ENCODE measurements at regions not wholly inside any gene's neighbourhood (a gene's known extent, or its start where the extent isn't known, plus 50 kb on each side); places are given as distances from the start of the nearest gene placed in this dataset.

- TF ChIP-seq POLR2AphosphoS5 (IDR thresholded peaks at IDR 0.05; ENCODE audit: low read depth, low read length): no peak
- TF ChIP-seq POLR2A (IDR thresholded peaks at IDR 0.05; ENCODE audit: low read depth, low read length): no peak
These were observed 238.3 kb upstream of the TRIB2 start for GRCh38 chr2:12478151-12479064.
